ENCODE measurements at regions not wholly inside any gene's neighbourhood (a gene's known extent, or its start where the extent isn't known, plus 50 kb on each side); places are given as distances from the start of the nearest gene placed in this dataset.
"Not testable (repeated sequence)": the region's sequence is repeated elsewhere in the genome, so short reads cannot be mapped to it uniquely, and the experiment has no call there.

- no peak for DNase-seq
- no peaks in the 10 kb centered on the region for H3K79me2 ChIP-seq (ENCODE audit: insufficient read depth)
- no peak overlapping the region for H3K4me2 ChIP-seq (ENCODE audit: unreplicated experiment)
- no peaks in the 10 kb centered on the region for H3K36me3 ChIP-seq (ENCODE audit: low read depth)
- no peak overlapping the region for H2AFZ ChIP-seq
- no peak for TF ChIP-seq EZH2phosphoT487 (IDR thresholded peaks at IDR 0.05; ENCODE audit: insufficient read depth, low read depth)
- TF ChIP-seq EZH2 (IDR thresholded peaks at IDR 0.05; ENCODE audit: insufficient read depth, poor library complexity, severe bottlenecking) = no peak
- H3K27me3 ChIP-seq (replicated peaks; ENCODE audit: insufficient read depth) = no peaks in the 10 kb centered on the region
- in situ Hi-C loops (cut with MboI) = no loop called here
- no peak overlapping the region for H3K9ac ChIP-seq
- no peaks in the 10 kb centered on the region for H3K4me1 ChIP-seq (ENCODE audit: insufficient read depth)
- H3K4me3 ChIP-seq = no peak overlapping the region
- H3K27ac ChIP-seq = no peak overlapping the region
- H3F3A ChIP-seq (ENCODE audit: insufficient read depth) = no peaks in the 10 kb centered on the region
- no peaks in the 10 kb centered on the region for H3K9me3 ChIP-seq (ENCODE audit: low read depth)
- no peaks in the 10 kb centered on the region for H4K20me1 ChIP-seq (ENCODE audit: insufficient read depth)
- no peaks in the 10 kb centered on the region for H3K9me2 ChIP-seq (ENCODE audit: insufficient read depth)
These were observed 488.6 kb upstream of the USP9Y start for GRCh38 chrY:12212394-12212793.

- H3K27me3 ChIP-seq (replicated peaks; ENCODE audit: insufficient read depth) = no peaks in the 10 kb centered on the region
- H3K9me2 ChIP-seq (ENCODE audit: insufficient read depth) = no peaks in the 10 kb centered on the region
- no peak for DNase-seq
- no peaks in the 10 kb centered on the region for H3K9me3 ChIP-seq (ENCODE audit: low read depth)
- no peak for TF ChIP-seq EZH2 (IDR thresholded peaks at IDR 0.05; ENCODE audit: insufficient read depth, poor library complexity, severe bottlenecking)
- no peak for TF ChIP-seq EZH2phosphoT487 (IDR thresholded peaks at IDR 0.05; ENCODE audit: insufficient read depth, low read depth)
- H3K4me1 ChIP-seq (ENCODE audit: insufficient read depth) = no peaks in the 10 kb centered on the region
- H3K9ac ChIP-seq = no peak overlapping the region
- no peaks in the 10 kb centered on the region for H3K36me3 ChIP-seq (ENCODE audit: low read depth)
- no peaks in the 10 kb centered on the region for H4K20me1 ChIP-seq (ENCODE audit: insufficient read depth)
- no peak overlapping the region for H2AFZ ChIP-seq
- no peak overlapping the region for H3K27ac ChIP-seq
- no peak overlapping the region for H3K4me3 ChIP-seq
- no peaks in the 10 kb centered on the region for H3F3A ChIP-seq (ENCODE audit: insufficient read depth)
- no peaks in the 10 kb centered on the region for H3K79me2 ChIP-seq (ENCODE audit: insufficient read depth)
- in situ Hi-C loops (cut with MboI) = no loop called here
- no peak overlapping the region for H3K4me2 ChIP-seq (ENCODE audit: unreplicated experiment)
These were observed 485.4 kb upstream of the USP9Y start for GRCh38 chrY:12215564-12216022.

GRCh38 chrY:12230921-12231320 is 470.1 kb upstream of the USP9Y start:
- no peak for TF ChIP-seq EZH2 (IDR thresholded peaks at IDR 0.05; ENCODE audit: insufficient read depth, poor library complexity, severe bottlenecking)
- no peak for TF ChIP-seq EZH2phosphoT487 (IDR thresholded peaks at IDR 0.05; ENCODE audit: insufficient read depth, low read depth)
- H3K9me3 ChIP-seq (ENCODE audit: low read depth) = no peaks in the 10 kb centered on the region
- H3K9me2 ChIP-seq (ENCODE audit: insufficient read depth) = no peaks in the 10 kb centered on the region
- no peaks in the 10 kb centered on the region for H3F3A ChIP-seq (ENCODE audit: insufficient read depth)
- no peaks in the 10 kb centered on the region for H3K4me1 ChIP-seq (ENCODE audit: insufficient read depth)
- no peaks in the 10 kb centered on the region for H4K20me1 ChIP-seq (ENCODE audit: insufficient read depth)
- H3K9ac ChIP-seq = no peak overlapping the region
- no peaks in the 10 kb centered on the region for H3K79me2 ChIP-seq (ENCODE audit: insufficient read depth)
- no peaks in the 10 kb centered on the region for H3K36me3 ChIP-seq (ENCODE audit: low read depth)
- no peak overlapping the region for H3K4me3 ChIP-seq
- DNase-seq = no peak
- H2AFZ ChIP-seq = no peak overlapping the region
- 0 to 10% methylated on average over 1 of the region's 1 CpG for WGBS, 2 experiments (ENCODE audit: low coverage in 1 of 2, low lambda C conversion rate in 2 of 2, missing lambda C conversion rate in 2 of 2)
- no peak overlapping the region for H3K27ac ChIP-seq
- in situ Hi-C loops (cut with MboI) = no loop called here
- no peaks in the 10 kb centered on the region for H3K27me3 ChIP-seq (replicated peaks; ENCODE audit: insufficient read depth)
- no peak overlapping the region for H3K4me2 ChIP-seq (ENCODE audit: unreplicated experiment)

GRCh38 chrY:12236399-12236798 is 464.6 kb upstream of the USP9Y start:
- Histone ChIP-seq H3K27me3 (replicated peaks; ENCODE audit: insufficient read depth) (no peaks in the 10 kb centered on the region), H3K4me1 (ENCODE audit: insufficient read depth) (no peaks in the 10 kb centered on the region), H3K36me3 (ENCODE audit: low read depth) (no peaks in the 10 kb centered on the region), H3K9me3 (ENCODE audit: low read depth) (no peaks in the 10 kb centered on the region), H3K79me2 (ENCODE audit: insufficient read depth) (no peaks in the 10 kb centered on the region), H3K4me2 (ENCODE audit: unreplicated experiment) (no peak overlapping the region), H3K4me3 (no peak overlapping the region), H3K9me2 (ENCODE audit: insufficient read depth) (no peaks in the 10 kb centered on the region), H2AFZ (no peak overlapping the region), H3F3A (ENCODE audit: insufficient read depth) (no peaks in the 10 kb centered on the region), H3K9ac (no peak overlapping the region), H3K27ac (no peak overlapping the region), H4K20me1 (ENCODE audit: insufficient read depth) (no peaks in the 10 kb centered on the region)
- no peak for DNase-seq
- 57% methylated on average over 3 to 4 of the region's 4 CpGs for WGBS, 2 experiments (ENCODE audit: low coverage in 1 of 2, low lambda C conversion rate in 2 of 2, missing lambda C conversion rate in 2 of 2)
- in situ Hi-C loops (cut with MboI) = no loop called here
- TF ChIP-seq EZH2 (IDR thresholded peaks at IDR 0.05; ENCODE audit: insufficient read depth, poor library complexity, severe bottlenecking) (no peak), EZH2phosphoT487 (IDR thresholded peaks at IDR 0.05; ENCODE audit: insufficient read depth, low read depth) (no peak)

GRCh38 chrY:12240326-12240725 is 460.7 kb upstream of the USP9Y start:
- 4 to 11% methylated on average over 2 of the region's 2 CpGs for WGBS, 2 experiments (ENCODE audit: low coverage in 1 of 2, low lambda C conversion rate in 2 of 2, missing lambda C conversion rate in 2 of 2)
- H3K9me3 ChIP-seq (ENCODE audit: low read depth); H3K79me2 ChIP-seq (ENCODE audit: insufficient read depth); H3K27ac ChIP-seq; H3K4me3 ChIP-seq; H3K4me2 ChIP-seq (ENCODE audit: unreplicated experiment); H3K36me3 ChIP-seq (ENCODE audit: low read depth); DNase-seq; H3K4me1 ChIP-seq (ENCODE audit: insufficient read depth); in situ Hi-C loops (cut with MboI); H2AFZ ChIP-seq; H3F3A ChIP-seq (ENCODE audit: insufficient read depth); H3K9ac ChIP-seq; H4K20me1 ChIP-seq (ENCODE audit: insufficient read depth); H3K9me2 ChIP-seq (ENCODE audit: insufficient read depth); H3K27me3 ChIP-seq (replicated peaks; ENCODE audit: insufficient read depth): not testable (repeated sequence)

Measured in GM23248 (cell line).